ENCODE measurements at regions not wholly inside any gene's neighbourhood (a gene's known extent, or its start where the extent isn't known, plus 50 kb on each side); places are given as distances from the start of the nearest gene placed in this dataset.

DNA sequence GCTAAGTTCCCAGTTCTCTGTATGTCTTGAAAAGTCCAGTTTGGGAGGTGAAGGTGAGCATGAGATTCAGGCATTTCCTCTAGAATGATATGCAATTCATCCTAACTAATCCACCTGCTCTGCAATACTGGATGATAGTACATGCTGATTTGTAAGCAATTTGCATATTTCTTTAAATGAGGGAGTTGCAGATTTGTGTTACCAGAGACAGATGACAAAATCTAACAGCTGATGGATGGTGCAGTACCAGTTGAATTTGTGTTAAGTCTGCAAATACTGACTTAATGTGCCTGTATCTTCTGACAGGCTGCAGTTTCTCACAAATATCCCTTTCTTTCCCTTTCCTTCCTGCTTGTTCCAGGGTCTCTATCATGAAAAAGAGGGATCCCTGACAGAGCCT lies 76.4 kb upstream of the MBIP start:
- H3T11ph ChIP-seq (ENCODE audit: low read length) = no peak overlapping the region
- no peaks in the 10 kb centered on the region for H3K79me2 ChIP-seq (ENCODE audit: insufficient read depth, low read length)
- Mint-ChIP-seq H3K9me3 (peaks cover 0 to 2% of the 10 kb centered on the region in 2 experiments; a peak in 1 of 5 replicates), H3K27ac (no peak overlapping the region), H3K27me3 (ENCODE audit: low read depth) (peaks cover 7% of the 10 kb centered on the region), H3K4me3 (no peak overlapping the region), H3K4me1 (no peaks in the 10 kb centered on the region), H3K36me3 (ENCODE audit: insufficient read depth in 1 of 3, low read depth in 3 of 3) (no peaks in the 10 kb centered on the region)
- H2AFZ ChIP-seq (ENCODE audit: low read length) = no peak overlapping the region
- no peak overlapping the region for H3K56ac ChIP-seq (ENCODE audit: insufficient read length, low read depth, low read length)
- H3K23ac ChIP-seq (ENCODE audit: insufficient read length, low read depth, low read length) = no peak overlapping the region
- H4K91ac ChIP-seq (ENCODE audit: insufficient read length, low read depth, low read length) = no peak overlapping the region
- no peak overlapping the region for H3K18ac ChIP-seq (ENCODE audit: insufficient read length, low read depth, low read length)
- no peak overlapping the region for H3K27ac ChIP-seq (ENCODE audit: insufficient read length, low read depth, low read length)
- H2BK5ac ChIP-seq (ENCODE audit: insufficient read length, low read length) = no peak overlapping the region
- H3K27me3 ChIP-seq (ENCODE audit: insufficient read depth, low read length) = no peaks in the 10 kb centered on the region
- no peak overlapping the region for H4K8ac ChIP-seq (replicated peaks; ENCODE audit: insufficient read length, low read depth, low read length)
- no peak overlapping the region for H4K5ac ChIP-seq (ENCODE audit: insufficient read length, low read depth, low read length)
- no peak overlapping the region for H2BK12ac ChIP-seq (ENCODE audit: insufficient read length, low read depth, low read length)
- no peak overlapping the region for H2BK15ac ChIP-seq (ENCODE audit: low read depth, low read length)
- no peaks in the 10 kb centered on the region for H3K4me1 ChIP-seq (ENCODE audit: insufficient read depth, low read length)
- no peak overlapping the region for H2BK120ac ChIP-seq (ENCODE audit: low read depth, low read length, poor library complexity, severe bottlenecking)
- no peaks in the 10 kb centered on the region for H3K23me2 ChIP-seq (ENCODE audit: insufficient read length, low read depth, low read length, poor library complexity, severe bottlenecking)
- no peak overlapping the region for H3K4ac ChIP-seq (ENCODE audit: low read depth, low read length)
- DNase-seq = no peak
- H3K4me2 ChIP-seq (ENCODE audit: insufficient read depth, insufficient read length, low read length) = no peak overlapping the region
- TF ChIP-seq CTCF (conservative IDR thresholded peaks at IDR 0.05) = no peak
- H2BK20ac ChIP-seq (ENCODE audit: low read depth, low read length, poor library complexity, severe bottlenecking) = no peak overlapping the region
- no peaks in the 10 kb centered on the region for H4K20me1 ChIP-seq (ENCODE audit: control insufficient read depth, insufficient read depth, insufficient read length)
- H3K9me3 ChIP-seq (ENCODE audit: control insufficient read depth, low read depth, low read length) = no peaks in the 10 kb centered on the region
- no peak overlapping the region for H2AK5ac ChIP-seq (ENCODE audit: insufficient read length, low read length)
- no peaks in the 10 kb centered on the region for H3K79me1 ChIP-seq (ENCODE audit: insufficient read depth, low read depth, low read length, poor library complexity, severe bottlenecking)
- no peak overlapping the region for H3K9ac ChIP-seq (ENCODE audit: extremely low read depth, insufficient read length, low read length)
- H3K14ac ChIP-seq (ENCODE audit: insufficient read depth, low read length) = no peak overlapping the region
